Mesendoderm (in vitro differentiated cells): ENCODE measurements at regions not wholly inside any gene's neighbourhood (a gene's known extent, or its start where the extent isn't known, plus 50 kb on each side); places are given as distances from the start of the nearest gene placed in this dataset.

Source experiments
- DNase-seq: peaks from one replicate; pipeline ENCODE4 v3.0.0; 2013
- H2AK5ac ChIP-seq: 2 replicates; pipeline ENCODE4 v1.6.1; 2013; ENCODE audit warnings: low read length, inconsistent platforms
- H2BK120ac ChIP-seq: 2 replicates; pipeline ENCODE4 v1.6.1; 2013; ENCODE audit warnings: low read depth, mild to moderate bottlenecking, low read length, moderate library complexity, mixed read lengths
- H2BK15ac ChIP-seq: replicated peaks from 2 replicates; pipeline ENCODE4 v1.6.1; 2013; ENCODE audit warnings: low read depth, mild to moderate bottlenecking, moderate library complexity
- H2BK5ac ChIP-seq: 2 replicates; pipeline ENCODE4 v1.6.1; 2013; ENCODE audit warnings: low read length, inconsistent platforms
- H3K18ac ChIP-seq: 2 replicates; pipeline ENCODE4 v1.6.1; 2013; ENCODE audit warnings: mild to moderate bottlenecking, low read length, mixed read lengths
- H3K23ac ChIP-seq: one replicate; pipeline ENCODE4 v1.6.1; 2013; ENCODE audit warnings: low read length
- H3K27ac ChIP-seq: 2 replicates; pipeline ENCODE4 v1.5.1; 2013; ENCODE audit warnings: low read depth, mild to moderate bottlenecking, inconsistent platforms, low read length, moderate library complexity
- H3K27me3 ChIP-seq: 2 replicates; pipeline ENCODE4 v1.6.1; 2013; ENCODE audit warnings: low read length, control low read depth, mild to moderate bottlenecking, inconsistent platforms; ENCODE audit not compliant: insufficient read depth, poor library complexity
- H3K36me3 ChIP-seq: 2 replicates; pipeline ENCODE4 v1.6.1; 2013; ENCODE audit warnings: low read length, inconsistent platforms; ENCODE audit not compliant: control insufficient read depth, insufficient read depth
- H3K4ac ChIP-seq: one replicate; pipeline ENCODE4 v1.6.1; 2013; ENCODE audit warnings: low read depth, mild to moderate bottlenecking, low read length, moderate library complexity
- H3K4me1 ChIP-seq: 2 replicates; pipeline ENCODE4 v1.6.1; 2013; ENCODE audit warnings: low read depth, low read length, inconsistent platforms; ENCODE audit not compliant: control insufficient read depth
- H3K4me2 ChIP-seq: 2 replicates; pipeline ENCODE4 v1.6.1; 2013; ENCODE audit warnings: low read length
- H3K4me3 ChIP-seq: 2 replicates; pipeline ENCODE4 v1.5.1; 2013; ENCODE audit warnings: mild to moderate bottlenecking, low read length
- H3K56ac ChIP-seq: one replicate; pipeline ENCODE4 v1.6.1; 2013; ENCODE audit warnings: low read length
- H3K79me1 ChIP-seq: 2 replicates; pipeline ENCODE4 v1.6.1; 2013; ENCODE audit warnings: low read length, inconsistent platforms
- H3K79me2 ChIP-seq: 2 replicates; pipeline ENCODE4 v1.6.1; 2013; ENCODE audit warnings: mild to moderate bottlenecking, low read length; ENCODE audit not compliant: control insufficient read depth, insufficient read depth
- H3K9ac ChIP-seq: 2 replicates; pipeline ENCODE4 v1.6.1; 2013; ENCODE audit warnings: low read length, inconsistent platforms
- H4K5ac ChIP-seq: one replicate; pipeline ENCODE4 v1.6.1; 2013; ENCODE audit warnings: low read length
- H4K8ac ChIP-seq: one replicate; pipeline ENCODE4 v1.6.1; 2013; ENCODE audit warnings: low read depth, mild to moderate bottlenecking, control low read depth, low read length, moderate library complexity
- WGBS: extraction: QIAGEN DNeasy Blood & Tissue Kit; methylation state at CpG from one replicate; pipeline ENCODE4 v1.1.7; 2013; ENCODE audit warnings: low lambda C conversion rate, missing lambda C conversion rate; ENCODE audit not compliant: insufficient coverage; ENCODE audit errors: extremely low coverage; 5-methylcytosine and 5-hydroxymethylcytosine counted together

GRCh38 chr2:9149726-9150567 lies 56.7 kb upstream of the ASAP2 start:
- Histone ChIP-seq H3K9ac (no peak overlapping the region), H3K4me1 (no peaks in the 10 kb centered on the region), H3K4ac (no peak overlapping the region), H3K56ac (no peak overlapping the region), H3K79me1 (no peaks in the 10 kb centered on the region), H3K23ac (no peak overlapping the region), H4K8ac (no peak overlapping the region), H2BK120ac (no peak overlapping the region), H2BK5ac (no peak overlapping the region), H2BK15ac (no peak overlapping the region), H3K4me2 (no peak overlapping the region), H3K27me3 (no peaks in the 10 kb centered on the region), H3K36me3 (no peaks in the 10 kb centered on the region), H4K5ac (no peak overlapping the region), H3K4me3 (no peak overlapping the region), H3K27ac (no peak overlapping the region), H2AK5ac (no peak overlapping the region), H3K18ac (no peak overlapping the region), H3K79me2 (no peaks in the 10 kb centered on the region)
- no peak for DNase-seq
- no CpG with 5 or more reads among the region's 20 CpGs for WGBS

- no peak overlapping the region for H3K23ac ChIP-seq
- no peak overlapping the region for H3K4ac ChIP-seq
- no peaks in the 10 kb centered on the region for H3K27me3 ChIP-seq
- no peaks in the 10 kb centered on the region for H3K4me1 ChIP-seq
- no peak overlapping the region for H2AK5ac ChIP-seq
- no peak overlapping the region for H3K27ac ChIP-seq
- no peaks in the 10 kb centered on the region for H3K79me2 ChIP-seq
- WGBS: no CpG with 5 or more reads among the region's 5 CpGs
- H3K4me2 ChIP-seq: no peak overlapping the region
- no peak for DNase-seq
- no peaks in the 10 kb centered on the region for H3K36me3 ChIP-seq
- no peak overlapping the region for H2BK15ac ChIP-seq
- H4K5ac ChIP-seq: no peak overlapping the region
- no peak overlapping the region for H3K18ac ChIP-seq
- no peak overlapping the region for H3K4me3 ChIP-seq
- no peak overlapping the region for H3K56ac ChIP-seq
- H3K79me1 ChIP-seq: no peaks in the 10 kb centered on the region
- H2BK120ac ChIP-seq: no peak overlapping the region
- no peak overlapping the region for H3K9ac ChIP-seq
- no peak overlapping the region for H4K8ac ChIP-seq
- no peak overlapping the region for H2BK5ac ChIP-seq
These were observed 57.3 kb upstream of the ASAP2 start for GRCh38 chr2:9149388-9149660.

- no peak overlapping the region for H3K18ac ChIP-seq
- no peaks in the 10 kb centered on the region for H3K79me1 ChIP-seq
- H3K4me2 ChIP-seq: no peak overlapping the region
- H3K56ac ChIP-seq: no peak overlapping the region
- H2AK5ac ChIP-seq: no peak overlapping the region
- no peak for DNase-seq
- H2BK5ac ChIP-seq: no peak overlapping the region
- H3K79me2 ChIP-seq: no peaks in the 10 kb centered on the region
- H3K9ac ChIP-seq: no peak overlapping the region
- H3K36me3 ChIP-seq: no peaks in the 10 kb centered on the region
- no peak overlapping the region for H3K4ac ChIP-seq
- H3K27ac ChIP-seq: no peak overlapping the region
- H4K8ac ChIP-seq: no peak overlapping the region
- no peak overlapping the region for H2BK15ac ChIP-seq
- no peaks in the 10 kb centered on the region for H3K4me1 ChIP-seq
- H4K5ac ChIP-seq: no peak overlapping the region
- no CpG with 5 or more reads among the region's 6 CpGs for WGBS
- H2BK120ac ChIP-seq: no peak overlapping the region
- H3K23ac ChIP-seq: no peak overlapping the region
- no peaks in the 10 kb centered on the region for H3K27me3 ChIP-seq
- H3K4me3 ChIP-seq: no peak overlapping the region
These were observed 60.0 kb upstream of the ASAP2 start for GRCh38 chr2:9146646-9147045.

DNA sequence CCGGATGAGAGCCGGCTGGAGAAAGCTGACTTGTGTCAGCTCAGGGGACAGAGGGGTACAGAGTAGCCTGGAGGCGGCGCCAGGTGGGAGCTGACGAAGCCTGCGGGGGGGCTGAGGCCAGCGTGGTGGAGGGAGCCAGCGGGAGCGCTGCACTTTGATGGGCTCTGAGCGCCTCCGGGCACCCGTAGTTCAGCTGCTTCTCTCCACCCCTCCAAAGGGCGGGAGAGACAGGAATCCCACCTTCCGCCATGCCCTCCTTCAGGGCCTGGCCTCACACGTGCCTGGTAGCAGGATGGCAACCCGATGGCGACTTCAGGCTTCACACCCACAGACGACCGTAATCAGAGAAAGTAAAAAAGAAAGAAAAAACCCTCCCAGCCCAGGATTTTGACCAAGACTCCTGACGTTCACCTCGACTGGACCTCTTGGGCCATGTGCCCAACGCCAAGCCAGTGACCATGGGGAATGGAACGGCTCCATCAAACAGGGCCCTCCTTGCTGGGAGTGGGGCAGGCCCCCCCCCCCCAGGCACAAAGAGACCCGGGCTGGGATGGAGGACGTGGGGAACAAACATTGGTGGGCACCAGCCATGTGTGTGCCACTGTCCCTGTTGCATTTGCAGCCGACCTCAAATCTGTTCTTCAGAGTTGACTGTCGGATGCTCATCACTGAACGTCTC lies 60.7 kb upstream of the ASAP2 start:
- H2BK15ac ChIP-seq: no peak overlapping the region
- WGBS: no CpG with 5 or more reads among the region's 28 CpGs
- peak overlapping the region; percentile 34 for H3K56ac ChIP-seq

GRCh38 chr2:9145109-9145751 lies 61.4 kb upstream of the ASAP2 start:
- Histone ChIP-seq H2BK15ac (no peak overlapping the region), H4K5ac (no peak overlapping the region), H3K27ac (no peak overlapping the region), H3K4me3 (no peak overlapping the region), H3K79me2 (no peaks in the 10 kb centered on the region), H4K8ac (no peak overlapping the region), H3K36me3 (no peaks in the 10 kb centered on the region), H3K27me3 (no peaks in the 10 kb centered on the region), H3K56ac (peak overlapping the region; percentile 34), H2BK5ac (no peak overlapping the region), H3K4me2 (no peak overlapping the region), H3K9ac (no peak overlapping the region), H3K23ac (no peak overlapping the region), H3K18ac (no peak overlapping the region), H3K4ac (no peak overlapping the region), H3K79me1 (no peaks in the 10 kb centered on the region), H2AK5ac (no peak overlapping the region), H2BK120ac (no peak overlapping the region), H3K4me1 (no peaks in the 10 kb centered on the region)
- DNase-seq: no peak
- no CpG with 5 or more reads among the region's 13 CpGs for WGBS

More for the DNA sequence above, 60.7 kb upstream of the ASAP2 start:
- no peak overlapping the region for H2BK120ac ChIP-seq
- H4K8ac ChIP-seq: no peak overlapping the region
- no peak overlapping the region for H4K5ac ChIP-seq
- H3K36me3 ChIP-seq: no peaks in the 10 kb centered on the region
- no peaks in the 10 kb centered on the region for H3K79me2 ChIP-seq
- DNase-seq: no peak
- no peak overlapping the region for H2BK5ac ChIP-seq
- no peaks in the 10 kb centered on the region for H3K27me3 ChIP-seq
- no peak overlapping the region for H2AK5ac ChIP-seq
- H3K18ac ChIP-seq: no peak overlapping the region
- H3K4me1 ChIP-seq: no peaks in the 10 kb centered on the region
- H3K4me3 ChIP-seq: no peak overlapping the region
- no peak overlapping the region for H3K4ac ChIP-seq
- H3K4me2 ChIP-seq: no peak overlapping the region
- no peak overlapping the region for H3K9ac ChIP-seq
- H3K27ac ChIP-seq: no peak overlapping the region
- H3K23ac ChIP-seq: no peak overlapping the region
- H3K79me1 ChIP-seq: no peaks in the 10 kb centered on the region
